Liver (tissue), 7 donors: ENCODE measurements at regions not wholly inside any gene's neighbourhood (a gene's known extent, or its start where the extent isn't known, plus 50 kb on each side); places are given as distances from the start of the nearest gene placed in this dataset.

Experiments used
- DNase-seq: peaks from one replicate; pipeline ENCODE4 v3.0.0-alpha.2; 2017; ENCODE audit warnings: low spot score
- H3K27ac ChIP-seq, 2 donors: one replicate each; pipeline ENCODE4 v1.7.0; 2013; ENCODE audit warnings: inconsistent platforms in 2 of 2, low read length in 2 of 2, control low read depth in 1 of 2, low read depth in 1 of 2, mild to moderate bottlenecking in 1 of 2
- H3K27me3 ChIP-seq, 4 donors: one replicate each; pipeline versions ENCODE4 v1.6.1 to v1.7.0; 2013; ENCODE audit warnings: low read length in 3 of 4, inconsistent platforms in 1 of 4, mild to moderate bottlenecking in 1 of 4, moderate library complexity in 1 of 4; ENCODE audit not compliant: control insufficient read depth in 4 of 4, insufficient read depth in 4 of 4
- H3K36me3 ChIP-seq, 4 donors: one replicate each; pipeline versions ENCODE4 v1.6.1 to v1.7.0; 2013; ENCODE audit warnings: low read length in 3 of 4, mild to moderate bottlenecking in 3 of 4, low read depth in 1 of 4, moderate library complexity in 1 of 4; ENCODE audit not compliant: control insufficient read depth in 4 of 4, insufficient read depth in 3 of 4
- H3K4me1 ChIP-seq, 4 donors: one replicate each; pipeline versions ENCODE4 v1.6.1 to v1.7.0; 2013; ENCODE audit warnings: low read length in 3 of 4, mild to moderate bottlenecking in 3 of 4, moderate library complexity in 1 of 4; ENCODE audit not compliant: control insufficient read depth in 4 of 4, insufficient read depth in 4 of 4
- H3K4me3 ChIP-seq, 3 donors: one replicate each; pipeline versions ENCODE4 v1.6.1 to v1.7.0; 2013; ENCODE audit warnings: low read length in 3 of 3, control low read depth in 1 of 3, low read depth in 1 of 3, mild to moderate bottlenecking in 1 of 3
- H3K9ac ChIP-seq, 2 donors: one replicate each; pipeline ENCODE4 v1.7.0; 2013; ENCODE audit warnings: low read length in 2 of 2, mild to moderate bottlenecking in 2 of 2, moderate library complexity in 2 of 2, control low read depth in 1 of 2, low read depth in 1 of 2
- H3K9me3 ChIP-seq, 4 donors: one replicate each; pipeline versions ENCODE4 v1.6.1 to v1.7.0; 2013; ENCODE audit warnings: low read length in 3 of 4; ENCODE audit not compliant: control insufficient read depth in 4 of 4
- ATF3 ChIP-seq: IDR thresholded peaks from 2 replicates; pipeline ENCODE4 v1.6.1; 2016; ENCODE audit warnings: antibody characterized with exemption
- EGR1 ChIP-seq, 2 donors: IDR thresholded peaks; 2 replicates each; pipeline ENCODE4 v1.6.1; 2016 to 2018; ENCODE audit warnings: antibody characterized with exemption in 2 of 2, low read depth in 2 of 2
- FOXA1 ChIP-seq: IDR thresholded peaks from 2 replicates; pipeline ENCODE4 v1.6.1; 2016; ENCODE audit warnings: antibody characterized with exemption
- GABPA ChIP-seq, 2 donors: IDR thresholded peaks in 1 of 2; conservative IDR thresholded peaks in 1 of 2; 2 replicates each; pipeline ENCODE4 v1.6.1; 2016; ENCODE audit warnings: antibody characterized with exemption in 2 of 2, mild to moderate bottlenecking in 1 of 2, moderate library complexity in 1 of 2
- HNF4A ChIP-seq, 2 donors: conservative IDR thresholded peaks; 2 replicates each; pipeline ENCODE4 v1.6.1; 2016; ENCODE audit warnings: antibody characterized with exemption in 2 of 2, mild to moderate bottlenecking in 2 of 2
- HNF4G ChIP-seq: IDR thresholded peaks from 2 replicates; pipeline ENCODE4 v1.6.1; 2016; ENCODE audit warnings: antibody characterized with exemption
- JUND ChIP-seq, 2 donors: IDR thresholded peaks; 2 replicates each; pipeline ENCODE4 v1.6.1; 2016; ENCODE audit warnings: antibody characterized with exemption in 2 of 2
- MAX ChIP-seq: IDR thresholded peaks from 2 replicates; pipeline ENCODE4 v1.6.1; 2016; ENCODE audit warnings: antibody characterized with exemption
- NR2F2 ChIP-seq: IDR thresholded peaks from 2 replicates; pipeline ENCODE4 v1.6.1; 2016; ENCODE audit warnings: antibody characterized with exemption
- RAD21 ChIP-seq, 2 donors: IDR thresholded peaks; 2 replicates each; pipeline ENCODE4 v1.6.1; 2016; ENCODE audit warnings: antibody characterized with exemption in 2 of 2, mild to moderate bottlenecking in 2 of 2
- REST ChIP-seq: IDR thresholded peaks from 2 replicates; pipeline ENCODE4 v1.6.1; 2016; ENCODE audit warnings: antibody characterized with exemption, mild to moderate bottlenecking
- RXRA ChIP-seq, 2 donors: IDR thresholded peaks; 2 replicates each; pipeline ENCODE4 v1.6.1; 2017 to 2018; ENCODE audit warnings: antibody characterized with exemption in 2 of 2, mild to moderate bottlenecking in 1 of 2
- SP1 ChIP-seq: IDR thresholded peaks from 2 replicates; pipeline ENCODE4 v1.6.1; 2018; ENCODE audit warnings: antibody characterized with exemption, mild to moderate bottlenecking
- TAF1 ChIP-seq: conservative IDR thresholded peaks from 2 replicates; pipeline ENCODE4 v1.6.1; 2016; ENCODE audit warnings: antibody characterized with exemption, mild to moderate bottlenecking
- YY1 ChIP-seq: IDR thresholded peaks from 2 replicates; pipeline ENCODE4 v1.6.1; 2016; ENCODE audit warnings: antibody characterized with exemption, mild to moderate bottlenecking
- ZBTB33 ChIP-seq: IDR thresholded peaks from 2 replicates; pipeline ENCODE4 v1.6.1; 2016; ENCODE audit warnings: antibody characterized with exemption
- WGBS: extraction: QIAGEN DNeasy Blood & Tissue Kit; methylation state at CpG from one replicate; pipeline ENCODE4 v1.1.7; 2013; 5-methylcytosine and 5-hydroxymethylcytosine counted together
- donor health status: healthy.
- donor health status: healthy.
- donor health status: healthy.
- donor health status: healthy.

- no peaks in the 10 kb centered on the region for H3K27me3 ChIP-seq
- 92% methylated on average over 5 of the region's 5 CpGs for WGBS
- DNase-seq = no peak
- no peaks in the 10 kb centered on the region for H3K4me1 ChIP-seq
- TF ChIP-seq FOXA1 = no peak
- no peak for TF ChIP-seq ZBTB33
- no peak for TF ChIP-seq HNF4A (conservative IDR thresholded peaks at IDR 0.05)
- TF ChIP-seq NR2F2 = no peak
- TF ChIP-seq JUND (IDR thresholded peaks at IDR 0.05) = no peak
- TF ChIP-seq EGR1 (IDR thresholded peaks at IDR 0.05; ENCODE audit: low read depth in 2 of 2) = no peak
- no peak for TF ChIP-seq SP1
- no peak overlapping the region for H3K27ac ChIP-seq
- no peak overlapping the region for H3K9ac ChIP-seq
- no peaks in the 10 kb centered on the region for H3K9me3 ChIP-seq
- H3K4me3 ChIP-seq = no peak overlapping the region
- H3K36me3 ChIP-seq = no peaks in the 10 kb centered on the region
These were observed 142.4 kb upstream of the RUNX3 start for GRCh38 chr1:25072461-25072860.

- TF ChIP-seq RXRA (IDR thresholded peaks at IDR 0.05) (no peak), EGR1 (IDR thresholded peaks at IDR 0.05; ENCODE audit: low read depth in 2 of 2) (no peak), HNF4A (conservative IDR thresholded peaks at IDR 0.05) (no peak), GABPA (IDR thresholded peaks at IDR 0.05 in 1 of 2, conservative IDR thresholded peaks at IDR 0.05 in 1 of 2) (no peak), ATF3 (no peak), RAD21 (IDR thresholded peaks at IDR 0.05) (no peak), HNF4G (no peak), MAX (no peak), TAF1 (no peak), YY1 (no peak), REST (no peak), NR2F2 (no peak)
- Histone ChIP-seq H3K4me3 (no peak overlapping the region), H3K9ac (no peak overlapping the region), H3K27me3 (no peaks in the 10 kb centered on the region), H3K36me3 (no peaks in the 10 kb centered on the region), H3K9me3 (no peaks in the 10 kb centered on the region), H3K27ac (no peak overlapping the region), H3K4me1 (no peaks in the 10 kb centered on the region)
- 91% methylated on average over 4 of the region's 4 CpGs for WGBS
- no peak for DNase-seq
These were observed 138.8 kb upstream of the RUNX3 start for GRCh38 chr1:25068829-25069228.
